ENCODE measurements at regions not wholly inside any gene's neighbourhood (a gene's known extent, or its start where the extent isn't known, plus 50 kb on each side); places are given as distances from the start of the nearest gene placed in this dataset.

DNA sequence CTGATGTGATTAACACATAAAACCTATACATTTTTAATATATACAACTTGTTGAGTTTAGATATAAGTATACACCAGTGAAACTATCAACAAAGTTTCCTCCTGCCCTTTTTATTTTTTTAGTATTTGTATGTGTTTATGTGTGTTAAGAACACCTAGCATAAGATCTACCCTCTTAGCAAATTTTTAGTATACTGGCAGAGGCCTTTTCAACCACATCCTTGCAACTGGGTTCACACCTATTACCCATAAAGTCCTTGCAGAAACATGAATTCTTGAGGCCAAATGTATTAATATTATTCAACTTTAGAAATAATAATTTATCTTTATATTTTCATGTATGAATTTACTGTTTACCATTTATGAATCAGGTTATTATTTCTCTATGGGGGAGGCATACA is 119.7 kb upstream of the CRIM1 start:
- no peak for DNase-seq
- Mint-ChIP-seq H3K27ac (ENCODE audit: unreplicated experiment) (no peak overlapping the region), H3K9me3 (ENCODE audit: low read depth, unreplicated experiment) (no peaks in the 10 kb centered on the region), H3K27me3 (ENCODE audit: unreplicated experiment) (no peaks in the 10 kb centered on the region), H3K4me1 (ENCODE audit: low read depth, unreplicated experiment) (no peaks in the 10 kb centered on the region), H3K4me3 (ENCODE audit: low read depth, unreplicated experiment) (no peak overlapping the region), H3K36me3 (ENCODE audit: insufficient read depth, unreplicated experiment) (no peaks in the 10 kb centered on the region)
- CTCF ChIA-PET, result no interaction called here
- TF ChIP-seq CTCF (IDR thresholded peaks at IDR 0.05; ENCODE audit: unreplicated experiment), result no peak
- no TSS peak for BruUV-seq (replicated peaks)
- intact Hi-C loops (cut with micrococcal nuclease; ENCODE audit: unreplicated experiment), result no loop called here

GRCh38 chr2:36235426-36235825 is 120.2 kb upstream of the CRIM1 start:
- no TSS peak for BruUV-seq (replicated peaks)
- Mint-ChIP-seq H3K4me1 (ENCODE audit: low read depth, unreplicated experiment) (no peaks in the 10 kb centered on the region), H3K27ac (ENCODE audit: unreplicated experiment) (no peak overlapping the region)

GRCh38 chr2:36223259-36223658 is 132.3 kb upstream of the CRIM1 start:
- intact Hi-C loops (cut with micrococcal nuclease; ENCODE audit: unreplicated experiment), result no loop called here
- no peaks in the 10 kb centered on the region for H3K27me3 Mint-ChIP-seq (ENCODE audit: unreplicated experiment)
- BruUV-seq (replicated peaks), result no TSS peak
- H3K36me3 Mint-ChIP-seq (ENCODE audit: insufficient read depth, unreplicated experiment), result no peaks in the 10 kb centered on the region
- no peak overlapping the region for H3K27ac Mint-ChIP-seq (ENCODE audit: unreplicated experiment)
- no peaks in the 10 kb centered on the region for H3K4me1 Mint-ChIP-seq (ENCODE audit: low read depth, unreplicated experiment)
- H3K9me3 Mint-ChIP-seq (ENCODE audit: low read depth, unreplicated experiment), result no peaks in the 10 kb centered on the region
- H3K4me3 Mint-ChIP-seq (ENCODE audit: low read depth, unreplicated experiment), result no peak overlapping the region
- TF ChIP-seq CTCF (IDR thresholded peaks at IDR 0.05; ENCODE audit: unreplicated experiment), result no peak
- CTCF ChIA-PET, result no interaction called here
- DNase-seq, result no peak

More at GRCh38 chr2:36235426-36235825, 120.2 kb upstream of the CRIM1 start:
- Mint-ChIP-seq H3K9me3 (ENCODE audit: low read depth, unreplicated experiment) (no peaks in the 10 kb centered on the region), H3K4me3 (ENCODE audit: low read depth, unreplicated experiment) (no peak overlapping the region), H3K36me3 (ENCODE audit: insufficient read depth, unreplicated experiment) (no peaks in the 10 kb centered on the region), H3K27me3 (ENCODE audit: unreplicated experiment) (no peaks in the 10 kb centered on the region)
- no peak for DNase-seq
- TF ChIP-seq CTCF (IDR thresholded peaks at IDR 0.05; ENCODE audit: unreplicated experiment), result no peak
- CTCF ChIA-PET, result no interaction called here
- intact Hi-C loops (cut with micrococcal nuclease; ENCODE audit: unreplicated experiment), result no loop called here

DNA sequence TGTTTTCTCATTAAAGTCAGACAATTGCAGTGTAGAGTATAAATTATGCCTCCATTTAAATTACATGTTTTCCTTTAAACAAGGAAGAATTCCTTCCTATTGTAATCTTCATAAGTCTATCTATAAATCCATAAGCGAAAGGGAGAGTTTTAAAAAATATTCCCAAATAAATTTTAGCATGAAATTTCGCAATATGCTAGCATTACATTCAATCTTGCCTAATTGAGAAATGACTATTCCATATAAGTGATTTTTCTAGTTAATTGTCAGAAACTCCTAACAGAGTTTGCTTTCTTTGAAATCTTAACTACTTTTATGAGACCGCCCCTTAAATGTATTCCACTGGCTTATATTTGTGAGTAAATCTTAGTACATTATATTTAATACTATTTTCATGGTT is 133.1 kb upstream of the CRIM1 start:
- CTCF ChIA-PET, result no interaction called here
- Mint-ChIP-seq H3K27me3 (ENCODE audit: unreplicated experiment) (no peaks in the 10 kb centered on the region), H3K36me3 (ENCODE audit: insufficient read depth, unreplicated experiment) (no peaks in the 10 kb centered on the region), H3K4me1 (ENCODE audit: low read depth, unreplicated experiment) (no peaks in the 10 kb centered on the region), H3K4me3 (ENCODE audit: low read depth, unreplicated experiment) (no peak overlapping the region), H3K9me3 (ENCODE audit: low read depth, unreplicated experiment) (no peaks in the 10 kb centered on the region), H3K27ac (ENCODE audit: unreplicated experiment) (no peak overlapping the region)
- no TSS peak for BruUV-seq (replicated peaks)
- TF ChIP-seq CTCF (IDR thresholded peaks at IDR 0.05; ENCODE audit: unreplicated experiment), result no peak
- no peak for DNase-seq
- intact Hi-C loops (cut with micrococcal nuclease; ENCODE audit: unreplicated experiment), result no loop called here

GRCh38 chr2:36214691-36215090 is 140.9 kb upstream of the CRIM1 start:
- H3K27ac Mint-ChIP-seq (ENCODE audit: unreplicated experiment), result no peak overlapping the region
- H3K36me3 Mint-ChIP-seq (ENCODE audit: insufficient read depth, unreplicated experiment), result no peaks in the 10 kb centered on the region
- no peak for DNase-seq
- BruUV-seq (replicated peaks), result no TSS peak
- H3K27me3 Mint-ChIP-seq (ENCODE audit: unreplicated experiment), result no peaks in the 10 kb centered on the region
- peaks cover 7% of the 10 kb centered on the region for H3K9me3 Mint-ChIP-seq (ENCODE audit: low read depth, unreplicated experiment)
- intact Hi-C loops (cut with micrococcal nuclease; ENCODE audit: unreplicated experiment), result no loop called here
- no peaks in the 10 kb centered on the region for H3K4me1 Mint-ChIP-seq (ENCODE audit: low read depth, unreplicated experiment)
- no peak for TF ChIP-seq CTCF (IDR thresholded peaks at IDR 0.05; ENCODE audit: unreplicated experiment)
- no peak overlapping the region for H3K4me3 Mint-ChIP-seq (ENCODE audit: low read depth, unreplicated experiment)
- CTCF ChIA-PET, result no interaction called here
